Bronchial epithelial cell (primary cell): ENCODE measurements at regions not wholly inside any gene's neighbourhood (a gene's known extent, or its start where the extent isn't known, plus 50 kb on each side); places are given as distances from the start of the nearest gene placed in this dataset.

Source experiments
- DNase-seq: peaks from one replicate; pipeline ENCODE4 v3.0.0-alpha.2; 2010; ENCODE audit warnings: low read depth
- FAIRE-seq: peaks from 2 replicates; lab custom pipeline; 2011; peaks lifted over from hg19 to GRCh38; lab: Jason Lieb, UNC
- H3K27me3 ChIP-seq: 2 replicates; pipeline ENCODE4 v1.5.1; 2011; ENCODE audit warnings: low read length; ENCODE audit not compliant: control insufficient read depth, insufficient read depth
- H3K36me3 ChIP-seq: 2 replicates; pipeline ENCODE4 v1.5.1; 2011; ENCODE audit warnings: low read length; ENCODE audit not compliant: control insufficient read depth, insufficient read depth
- H3K4me3 ChIP-seq: 2 replicates; pipeline ENCODE4 v1.5.1; 2011; ENCODE audit warnings: mild to moderate bottlenecking, low read depth, low read length, control low read depth
- CTCF ChIP-seq: IDR thresholded peaks from 2 replicates; pipeline ENCODE4 v1.5.1; 2011; ENCODE audit warnings: mild to moderate bottlenecking, moderate library complexity, low read length, control low read depth, inconsistent platforms; ENCODE audit not compliant: insufficient read depth, severe bottlenecking

- DNase-seq, result no peak
These were observed 207.9 kb upstream of the SALL3 start for GRCh38 chr18:78771496-78772359.

GRCh38 chr18:78772360-78773302 is 207.0 kb upstream of the SALL3 start:
- no peak for TF ChIP-seq CTCF
- DNase-seq (no peak), FAIRE-seq (no peak)
- Histone ChIP-seq H3K4me3 (no peak overlapping the region), H3K36me3 (no peaks in the 10 kb centered on the region), H3K27me3 (no peaks in the 10 kb centered on the region)

More at GRCh38 chr18:78771496-78772359, 207.9 kb upstream of the SALL3 start:
- Histone ChIP-seq H3K4me3 (no peak overlapping the region), H3K36me3 (no peaks in the 10 kb centered on the region), H3K27me3 (no peaks in the 10 kb centered on the region)
- TF ChIP-seq CTCF, result no peak
- no peak for FAIRE-seq

GRCh38 chr18:78773303-78773755 is 206.3 kb upstream of the SALL3 start:
- no peak for FAIRE-seq
- Histone ChIP-seq H3K4me3 (no peak overlapping the region), H3K36me3 (no peaks in the 10 kb centered on the region), H3K27me3 (no peaks in the 10 kb centered on the region)
- no peak for DNase-seq
- TF ChIP-seq CTCF, result no peak

- no peak overlapping the region for H3K4me3 ChIP-seq
- no peak for DNase-seq
- no peaks in the 10 kb centered on the region for H3K36me3 ChIP-seq
- FAIRE-seq, result no peak
- TF ChIP-seq CTCF, result no peak
- H3K27me3 ChIP-seq, result no peaks in the 10 kb centered on the region
These were observed 205.8 kb upstream of the SALL3 start for GRCh38 chr18:78773819-78774218.

- no peaks in the 10 kb centered on the region for H3K27me3 ChIP-seq
- FAIRE-seq, result no peak
These were observed 204.9 kb upstream of the SALL3 start for GRCh38 chr18:78774741-78775141.

More at GRCh38 chr18:78774741-78775141, 204.9 kb upstream of the SALL3 start:
- H3K36me3 ChIP-seq, result no peaks in the 10 kb centered on the region
- TF ChIP-seq CTCF, result no peak
- H3K4me3 ChIP-seq, result no peak overlapping the region
- no peak for DNase-seq
